SIG-M5 treated with dmso at 0.1 percent for 504 hours (cell line): ENCODE measurements at regions not wholly inside any gene's neighbourhood (a gene's known extent, or its start where the extent isn't known, plus 50 kb on each side); places are given as distances from the start of the nearest gene placed in this dataset.

ENCODE experiments used
- DNase-seq: peaks from one replicate; lab custom pipeline; 2025; ENCODE audit not compliant: unreplicated experiment; lab: John Stamatoyannopoulos, UW

DNA sequence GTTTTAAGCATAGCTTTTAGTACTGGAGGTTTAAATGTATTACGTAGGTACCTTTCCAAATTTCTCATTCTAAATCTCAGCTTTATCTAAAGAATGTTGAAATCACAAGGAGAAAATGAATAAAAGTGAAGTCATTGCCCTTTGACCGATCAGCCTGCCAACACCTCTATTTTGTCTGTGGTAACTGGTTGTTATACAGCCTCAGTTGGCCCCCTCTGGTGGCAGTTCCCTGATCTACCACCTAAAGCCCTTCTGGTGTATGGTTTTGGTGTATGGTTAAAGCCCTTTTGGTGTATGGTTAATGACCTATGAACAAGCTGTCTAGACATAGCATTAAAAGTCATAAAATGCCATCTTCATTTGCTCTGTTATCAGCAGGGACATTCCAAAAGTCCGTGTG, 378.2 kb upstream of the AZI2 start:
- peak; percentile 23 for DNase-seq

DNA sequence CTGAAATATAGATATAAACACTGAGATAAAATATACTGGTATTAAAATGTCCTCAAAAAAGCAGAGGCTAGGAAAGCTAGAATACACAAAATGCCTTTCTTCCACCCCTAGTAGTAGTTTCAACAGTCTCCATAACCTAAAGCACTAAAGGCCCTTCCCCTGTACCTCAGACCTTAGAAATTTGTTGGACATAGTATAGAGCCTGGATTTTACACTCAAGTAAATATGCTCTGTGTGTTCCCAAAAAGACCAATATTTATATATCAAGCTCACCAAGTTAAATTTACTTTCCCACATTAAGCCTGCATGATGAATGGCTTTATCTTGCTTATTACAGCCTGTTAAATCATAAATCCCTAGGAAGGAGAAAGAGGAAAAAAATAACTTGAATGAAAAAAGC, 378.7 kb upstream of the AZI2 start:
- DNase-seq: no peak

DNA sequence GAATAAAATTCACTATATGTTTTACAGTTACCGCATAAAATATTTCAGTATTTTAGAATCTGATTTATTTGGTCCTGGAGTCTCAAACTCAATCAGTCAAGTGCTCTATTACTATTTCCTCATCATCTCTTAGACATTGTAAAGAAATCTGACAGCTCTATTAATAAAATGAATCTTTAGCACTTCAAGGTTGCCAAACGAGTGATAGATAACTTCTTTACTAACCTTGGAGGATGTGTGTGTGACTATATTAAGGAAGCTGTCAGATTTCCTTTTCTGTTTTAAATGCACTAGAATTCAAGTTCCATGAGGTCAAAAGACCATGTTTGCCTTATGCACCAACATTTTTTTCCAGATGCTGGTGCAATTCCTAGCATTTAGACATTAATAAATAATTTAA, 389.8 kb upstream of the AZI2 start:
- no peak for DNase-seq

DNA sequence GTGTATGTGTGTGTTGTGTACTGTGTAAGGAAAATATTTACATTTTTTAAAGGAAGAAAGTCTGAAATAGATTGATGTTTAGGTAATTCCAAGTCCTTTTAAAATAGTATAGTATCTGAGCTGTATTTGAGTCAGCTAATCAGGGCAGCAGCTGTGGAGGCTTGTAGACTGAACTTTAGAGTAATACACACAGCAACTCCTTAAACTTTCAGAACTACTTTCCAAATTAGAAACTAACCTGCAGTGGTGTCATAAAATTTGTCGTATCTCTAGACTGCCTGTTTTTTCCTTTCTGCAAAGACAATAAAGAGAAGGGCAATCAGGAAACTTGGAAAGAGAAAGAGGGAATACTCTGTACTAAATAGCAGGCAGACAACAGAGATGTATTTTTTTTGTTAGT, 391.0 kb upstream of the AZI2 start:
- no peak for DNase-seq

DNA sequence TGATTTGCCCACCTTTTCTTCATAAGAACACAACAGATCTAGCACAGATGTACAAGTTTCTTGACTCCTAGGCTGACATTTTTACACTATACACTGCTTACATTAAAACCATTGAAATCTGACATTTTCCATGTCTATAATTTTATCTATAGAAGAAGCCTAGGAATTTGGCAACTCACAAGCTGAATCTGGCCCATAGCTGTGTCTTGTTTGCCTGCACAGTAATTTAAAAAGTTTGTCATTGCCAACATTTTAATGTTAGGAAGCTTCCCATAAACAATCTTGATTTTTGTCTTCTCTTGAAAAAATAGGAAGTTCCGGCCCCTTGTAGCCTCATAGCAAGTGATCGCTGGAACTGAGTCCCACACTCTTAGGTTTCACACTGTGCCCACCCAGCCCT, 394.6 kb upstream of the AZI2 start:
- no peak for DNase-seq

DNA sequence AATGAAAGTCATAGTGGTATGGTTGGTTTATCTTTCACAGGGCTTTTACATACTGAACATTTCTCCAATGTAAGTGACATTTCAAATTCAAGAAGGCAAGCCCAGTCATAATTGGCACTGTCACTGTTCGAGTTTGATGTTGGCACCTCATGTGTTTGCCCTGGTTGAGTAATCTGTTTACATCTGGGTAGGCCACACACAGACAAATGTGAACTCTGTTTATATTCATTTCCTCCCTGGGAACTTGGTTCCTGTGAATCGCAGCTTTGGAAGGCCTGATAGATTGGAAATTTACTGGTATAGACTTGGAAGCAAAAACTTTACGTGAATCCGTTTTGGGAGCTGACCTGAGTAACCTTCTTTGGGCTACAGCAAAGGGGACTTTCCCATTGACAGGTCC, 395.2 kb upstream of the AZI2 start:
- DNase-seq: no peak

DNA sequence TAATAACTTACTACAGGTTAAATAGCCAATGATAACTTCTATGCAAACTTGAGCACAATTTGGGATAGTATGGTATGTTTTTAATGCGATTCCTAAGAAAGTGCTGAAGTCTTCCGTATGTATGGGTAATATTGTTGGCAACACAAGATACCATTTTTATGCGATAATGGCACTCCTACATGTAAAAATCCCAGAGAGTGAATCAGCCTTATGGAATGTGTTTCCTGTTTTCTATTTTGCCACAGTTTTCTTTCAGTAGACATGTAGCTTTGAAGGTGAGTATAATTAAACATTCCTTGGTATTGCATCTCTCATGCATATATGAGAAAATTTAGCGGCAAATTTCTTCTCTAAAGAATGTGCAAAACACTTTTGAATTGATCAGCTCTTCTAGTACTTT, 396.8 kb upstream of the AZI2 start:
- no peak for DNase-seq

DNA sequence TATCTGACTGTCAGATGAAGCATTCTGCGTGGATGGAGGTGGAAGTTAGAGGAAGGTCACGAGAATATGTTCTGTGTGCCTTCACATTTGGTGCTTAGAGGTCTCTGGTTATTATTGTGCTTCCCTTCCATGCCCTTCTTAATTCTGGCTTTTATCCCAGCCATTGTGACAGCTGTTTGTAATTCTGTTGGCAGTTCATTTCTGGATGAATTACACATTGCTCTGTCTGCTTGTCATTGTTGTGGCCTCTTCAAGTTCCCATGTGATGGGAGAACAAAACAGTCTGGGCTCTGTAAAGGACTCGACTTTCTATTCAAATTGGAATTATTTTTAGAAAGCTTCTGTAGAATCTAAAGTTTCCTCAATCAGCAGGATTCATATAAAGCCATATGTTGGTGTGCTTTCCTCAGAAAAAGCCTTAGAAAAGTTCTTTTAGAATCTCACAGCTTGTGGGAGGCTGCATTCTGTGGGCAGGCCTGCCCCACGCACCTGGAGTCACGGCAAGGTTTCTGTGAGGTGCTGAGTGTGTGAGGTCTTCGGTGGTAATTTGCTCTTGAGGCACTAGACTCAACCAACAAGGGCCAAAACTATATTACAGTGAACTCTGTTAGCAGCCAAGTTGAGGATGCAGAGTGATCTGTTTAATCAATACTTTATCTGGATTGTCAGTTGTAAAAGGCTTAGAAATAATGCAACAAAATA, 397.4 kb upstream of the AZI2 start:
- no peak for DNase-seq

DNA sequence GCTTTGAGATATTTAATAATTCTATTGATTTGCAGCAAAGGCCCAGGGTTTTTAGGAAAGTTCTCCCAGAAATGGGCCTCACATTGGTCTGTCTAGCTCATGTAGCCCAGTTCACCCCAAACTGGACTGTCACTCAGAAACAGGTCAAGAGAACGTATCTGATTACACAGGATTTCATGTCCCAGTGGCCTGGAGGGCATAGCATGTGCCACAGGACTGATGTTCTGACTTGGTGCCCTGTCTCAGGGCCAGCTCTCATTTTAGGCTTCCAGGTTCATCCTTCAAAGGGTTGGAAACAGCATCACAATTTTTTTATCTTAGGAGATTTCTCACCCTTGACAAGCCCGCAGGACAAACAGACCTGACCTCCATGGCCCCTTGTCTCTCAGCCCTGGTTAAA, 398.4 kb upstream of the AZI2 start:
- no peak for DNase-seq

DNA sequence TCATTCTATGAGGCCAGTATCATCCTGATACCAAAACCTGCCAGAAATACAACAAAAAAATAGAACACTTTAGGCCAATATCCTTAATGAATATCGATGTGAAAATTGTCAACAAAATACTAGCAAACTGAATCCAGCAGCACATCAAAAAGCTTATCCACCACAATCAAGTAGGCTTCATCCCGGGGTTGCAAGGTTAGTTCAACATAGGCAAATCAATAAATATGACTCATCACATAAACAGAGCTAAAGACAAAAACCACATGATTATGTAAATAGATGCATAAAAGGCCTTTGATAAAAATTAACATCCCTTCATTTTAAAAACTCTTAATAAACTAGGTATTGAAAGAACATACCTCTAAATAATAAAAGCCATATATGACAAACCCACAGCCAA, 403.2 kb upstream of the AZI2 start:
- DNase-seq: no peak

DNA sequence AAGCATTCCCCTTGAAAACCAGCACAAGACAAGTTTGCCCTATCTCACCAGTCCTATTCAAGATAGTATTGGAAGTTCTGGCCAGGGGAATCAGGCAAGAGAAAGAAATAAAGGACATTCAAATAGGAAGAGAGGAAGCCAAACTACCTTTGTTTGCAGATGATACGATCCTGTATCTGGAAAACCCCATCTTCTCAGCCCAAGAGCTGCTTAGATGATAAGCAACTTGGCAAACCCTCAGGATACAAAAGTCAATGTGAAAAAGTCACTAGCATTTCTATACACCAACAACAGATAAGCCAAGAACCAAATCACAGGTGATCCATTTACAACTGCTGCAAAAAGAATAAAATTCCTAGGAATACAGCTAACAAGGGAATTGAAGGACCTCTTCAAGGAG, 403.7 kb upstream of the AZI2 start:
- no peak for DNase-seq

DNA sequence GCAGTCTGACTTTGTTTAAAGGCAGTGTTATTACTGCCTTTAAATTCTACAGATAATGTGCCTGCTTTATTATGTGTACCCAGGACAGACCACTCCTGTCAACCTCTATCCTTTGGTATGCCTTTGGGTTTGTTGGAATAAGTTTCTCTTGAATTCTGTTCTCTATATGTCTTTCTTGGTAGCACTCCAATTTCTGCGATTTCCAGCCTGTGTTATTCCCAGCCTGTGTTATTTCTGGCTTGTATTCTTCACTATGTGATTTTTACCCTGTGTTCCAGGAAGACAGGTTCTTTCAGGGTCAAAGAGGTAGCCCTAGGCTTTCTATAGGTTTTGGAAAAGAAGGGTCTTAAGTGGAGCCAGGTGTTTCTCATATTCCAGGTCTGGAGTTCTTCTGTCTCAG, 407.4 kb upstream of the AZI2 start:
- no peak for DNase-seq

DNA sequence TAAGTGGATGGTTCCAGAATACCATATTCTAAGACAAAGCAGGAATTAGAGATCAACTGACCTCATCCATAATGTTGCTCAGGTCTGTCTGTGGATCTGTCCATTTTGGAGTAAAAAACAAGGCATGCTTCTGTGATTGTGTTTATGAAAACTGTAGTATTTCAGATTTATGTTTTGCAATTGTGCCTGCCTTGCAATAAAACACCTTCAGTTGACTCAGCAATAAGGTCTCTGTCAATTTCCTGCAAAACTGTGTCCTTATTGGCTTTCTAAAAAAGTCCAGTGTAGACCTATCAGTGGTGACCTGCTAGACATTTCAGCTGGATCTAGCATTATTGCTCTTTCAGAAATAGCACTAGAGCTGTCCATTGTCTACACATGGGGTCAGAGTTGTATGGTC, 409.5 kb upstream of the AZI2 start:
- no peak for DNase-seq

DNA sequence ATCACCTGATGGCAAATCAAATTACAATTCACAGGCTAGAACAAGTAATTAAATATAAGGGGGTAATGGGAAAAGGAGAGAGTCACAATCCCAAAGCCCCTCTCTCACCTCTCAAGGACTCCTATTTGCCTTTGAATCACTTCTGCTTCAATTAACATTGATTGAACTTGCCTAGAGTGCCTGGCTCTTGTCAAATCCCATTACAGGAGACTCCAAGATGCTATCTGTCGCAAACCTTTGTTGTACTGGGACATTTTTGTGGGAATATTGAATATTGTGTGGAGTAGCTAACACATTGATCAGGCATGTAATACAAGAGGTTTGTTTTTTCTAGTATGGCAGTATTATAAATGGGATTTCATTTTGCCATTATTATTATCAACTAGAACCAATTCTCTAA, 412.8 kb upstream of the AZI2 start:
- no peak for DNase-seq

DNA sequence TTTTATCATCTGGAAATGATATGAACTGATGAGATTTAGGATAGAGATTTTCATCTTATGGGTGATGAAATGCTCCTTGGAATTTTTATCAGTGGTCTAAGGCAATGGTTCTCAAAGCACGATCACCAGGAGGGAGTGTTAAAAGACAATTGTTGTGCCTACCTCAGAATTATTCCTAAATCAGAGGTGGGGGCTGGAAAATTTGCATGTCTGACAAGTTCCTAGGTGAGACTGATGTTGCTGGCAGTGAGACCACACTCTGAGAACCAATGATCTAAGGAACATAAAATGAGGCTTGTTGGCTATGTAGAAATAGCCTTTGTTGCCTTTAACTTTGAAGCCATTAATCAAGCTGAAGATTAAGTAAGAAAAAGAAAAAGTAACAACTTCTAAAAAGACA, 416.6 kb upstream of the AZI2 start:
- DNase-seq: no peak

DNA sequence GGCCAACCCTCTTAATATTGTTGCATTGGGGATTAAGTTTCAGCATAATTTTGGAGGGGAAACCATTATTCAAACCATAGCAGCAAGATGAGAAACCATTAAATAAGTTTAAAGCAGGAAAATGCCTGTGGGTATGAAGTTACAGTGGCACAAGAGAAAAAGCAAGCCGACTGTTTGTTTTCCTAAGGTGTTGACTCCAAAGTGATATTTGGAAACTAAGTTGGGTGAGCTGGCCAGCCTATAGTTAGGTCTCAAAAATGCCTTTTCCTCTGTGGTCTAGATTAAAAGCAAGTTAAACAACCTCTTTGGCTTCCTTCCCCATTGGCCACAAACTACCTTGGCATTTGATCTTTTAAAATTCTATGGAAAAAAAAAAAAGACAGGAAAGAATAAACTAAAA, 419.8 kb upstream of the AZI2 start:
- no peak for DNase-seq

DNA sequence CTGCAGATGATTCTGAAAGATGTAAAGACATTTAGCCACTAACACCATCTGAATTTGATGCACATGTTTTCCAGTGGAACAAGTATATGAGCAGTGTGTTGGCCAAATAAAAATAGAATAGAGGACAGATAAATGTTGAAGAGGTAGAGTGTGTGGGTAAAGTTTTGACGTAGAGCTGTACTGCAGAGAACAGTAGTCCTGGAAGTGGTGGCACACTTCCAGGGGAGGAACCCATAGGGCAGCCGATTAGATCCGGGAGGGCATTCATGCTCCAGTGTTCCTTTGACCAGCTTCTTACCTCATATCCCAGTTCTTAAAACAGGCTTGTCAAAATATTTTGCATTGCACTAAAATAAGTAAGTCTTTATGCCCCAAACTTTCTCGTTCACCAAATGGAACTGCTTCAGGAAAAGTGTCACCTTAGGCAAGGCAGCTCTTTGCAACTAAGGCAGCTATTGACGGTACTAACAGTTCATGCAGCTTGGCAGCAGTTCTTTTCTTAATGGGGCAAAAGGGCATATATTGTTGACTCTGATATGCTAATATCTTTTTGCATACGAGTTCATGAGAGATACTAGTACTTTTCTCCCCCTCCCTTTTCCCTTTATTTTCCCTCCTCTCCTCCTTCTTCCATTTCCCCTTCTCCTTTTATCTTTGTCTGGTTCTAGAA, 429.3 kb upstream of the AZI2 start:
- no peak for DNase-seq

DNA sequence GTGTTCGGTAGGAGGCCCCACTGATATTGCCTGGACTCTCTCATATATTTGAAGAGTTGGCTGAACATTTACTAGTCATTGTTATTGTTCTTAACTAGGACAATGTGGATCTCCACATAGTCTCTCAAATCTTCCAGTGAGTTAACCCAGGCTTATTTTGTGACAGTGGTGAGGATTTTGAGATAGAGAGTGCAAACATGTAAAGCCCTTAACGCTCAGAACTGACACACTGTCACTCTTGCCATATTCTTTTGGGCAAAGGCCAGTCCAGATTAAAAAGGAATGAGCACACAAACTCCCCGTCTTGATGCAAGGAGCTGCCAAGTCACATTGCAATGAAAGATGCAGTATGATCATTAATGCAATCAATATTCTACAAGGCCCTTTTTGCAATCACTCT, 431.9 kb upstream of the AZI2 start:
- no peak for DNase-seq

DNA sequence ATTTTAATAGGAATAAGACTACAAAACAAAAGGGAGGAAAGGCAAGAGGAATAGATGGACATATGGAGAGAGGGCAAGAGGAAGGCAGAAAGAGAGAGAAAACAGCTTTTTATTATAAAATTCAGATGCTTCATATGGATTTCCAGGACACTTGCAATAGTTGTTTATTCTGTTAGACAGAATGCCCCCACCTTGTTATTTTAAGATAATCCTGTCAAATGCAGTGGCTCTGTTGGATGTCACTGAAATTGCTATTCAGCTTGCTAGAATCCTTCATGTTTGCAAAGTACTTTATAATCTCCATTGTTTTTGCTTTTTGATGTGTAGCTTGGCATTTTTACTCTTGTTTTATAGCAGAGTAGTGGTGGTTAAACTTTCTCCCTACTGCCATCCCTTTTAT, 432.4 kb upstream of the AZI2 start:
- no peak for DNase-seq

DNA sequence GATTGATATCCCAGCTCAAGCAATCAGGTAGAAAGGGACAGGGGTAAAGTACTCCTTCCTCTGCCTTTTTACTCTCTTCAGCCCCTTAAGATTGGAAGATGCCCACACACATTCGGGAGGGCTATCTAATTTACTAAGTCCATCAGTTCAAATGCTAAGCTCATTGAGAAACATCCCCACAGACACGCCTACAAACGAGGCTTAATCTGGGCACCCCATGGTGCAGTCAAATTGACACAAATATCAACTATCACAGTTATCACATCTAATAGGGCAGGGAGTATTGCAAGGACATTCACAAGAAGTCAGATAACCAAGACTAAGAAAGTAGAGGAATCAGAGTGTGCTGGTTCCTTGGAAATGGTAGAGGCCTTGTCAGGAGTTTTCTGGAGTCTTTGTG, 437.8 kb upstream of the AZI2 start:
- DNase-seq: no peak

DNA sequence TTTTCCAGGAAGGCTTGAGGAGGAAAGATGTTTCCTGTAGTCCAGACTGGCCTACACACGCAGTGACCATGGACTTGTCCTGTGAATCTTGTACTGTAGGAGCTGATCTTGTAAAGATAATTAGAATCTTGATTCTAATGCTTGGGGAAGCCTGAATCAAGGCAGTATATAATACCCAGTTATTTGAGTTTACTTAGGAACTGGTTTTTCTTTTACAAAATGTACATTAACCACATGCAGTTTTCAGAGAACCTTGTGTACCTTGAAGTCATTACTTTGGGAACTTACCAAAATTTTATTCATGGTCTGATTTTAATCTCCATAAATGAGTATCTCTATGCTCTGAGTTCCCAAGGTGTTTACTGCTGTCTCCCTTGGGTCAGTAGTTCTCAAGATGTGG, 439.9 kb upstream of the AZI2 start:
- no peak for DNase-seq

DNA sequence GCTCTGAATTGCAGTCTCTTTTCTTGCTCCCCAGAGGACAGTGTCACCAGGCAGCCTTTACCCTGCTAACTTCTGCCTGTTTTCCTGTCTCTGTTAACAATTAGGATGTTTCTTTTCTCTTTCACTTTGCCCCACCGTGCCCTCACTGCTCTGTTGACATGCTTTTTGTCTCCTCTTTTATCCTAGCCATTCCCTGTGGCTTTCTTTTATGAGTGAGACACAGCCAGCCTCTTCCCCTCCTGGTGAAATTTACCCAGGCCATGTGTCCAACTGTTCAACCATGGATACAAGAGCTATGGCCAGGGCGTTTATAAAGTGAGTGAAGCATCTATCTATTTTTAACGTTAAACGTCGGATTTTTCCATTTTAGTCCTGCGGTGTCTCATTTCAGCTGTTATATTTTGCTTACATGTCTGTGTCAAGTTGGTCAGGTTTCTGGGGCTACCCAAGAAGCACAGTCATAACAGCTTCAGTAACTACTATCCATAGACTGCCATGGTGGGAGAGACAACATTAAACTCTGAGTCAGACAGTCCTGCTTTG, 443.2 kb upstream of the AZI2 start:
- no peak for DNase-seq

DNA sequence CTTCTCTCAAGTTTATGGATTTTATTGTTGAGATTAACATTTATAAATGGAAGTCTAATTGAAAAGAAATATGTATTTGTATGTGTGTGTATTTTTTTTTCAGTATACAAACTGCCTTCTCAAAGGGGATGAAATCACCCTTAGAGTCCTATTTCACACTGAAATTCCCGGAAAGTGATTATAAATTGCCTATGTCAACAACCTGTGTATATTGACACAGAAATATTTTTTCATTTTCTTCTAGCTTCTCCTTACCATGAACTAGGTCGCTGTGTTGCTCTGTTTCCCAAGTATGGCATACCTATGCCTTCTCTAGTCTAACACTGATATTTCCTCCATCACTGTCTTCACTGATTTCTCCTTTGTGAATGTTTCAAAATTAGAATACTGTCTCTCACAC, 444.0 kb upstream of the AZI2 start:
- DNase-seq: no peak
